ENCODE measurements at regions not wholly inside any gene's neighbourhood (a gene's known extent, or its start where the extent isn't known, plus 50 kb on each side); places are given as distances from the start of the nearest gene placed in this dataset.

GRCh38 chr5:62082370-62082801, 223.6 kb upstream of the KIF2A start:
- intact Hi-C loops (cut with DNase I), result no loop called here
- Histone ChIP-seq H3K9me3 (no peaks in the 10 kb centered on the region), H3K4me1 (no peaks in the 10 kb centered on the region), H3K27me3 (no peaks in the 10 kb centered on the region), H3K4me3 (no peak overlapping the region), H3K27ac (no peak overlapping the region), H3K36me3 (no peaks in the 10 kb centered on the region)
- TF ChIP-seq POLR2A (IDR thresholded peaks at IDR 0.05) (no peak), CTCF (IDR thresholded peaks at IDR 0.05) (no peak)
- DNase-seq (no peak), ATAC-seq (no peak)
- 45% methylated on average over 5 of the region's 5 CpGs for WGBS (ENCODE audit: insufficient coverage, low coverage, low lambda C conversion rate, missing lambda C conversion rate)

DNA sequence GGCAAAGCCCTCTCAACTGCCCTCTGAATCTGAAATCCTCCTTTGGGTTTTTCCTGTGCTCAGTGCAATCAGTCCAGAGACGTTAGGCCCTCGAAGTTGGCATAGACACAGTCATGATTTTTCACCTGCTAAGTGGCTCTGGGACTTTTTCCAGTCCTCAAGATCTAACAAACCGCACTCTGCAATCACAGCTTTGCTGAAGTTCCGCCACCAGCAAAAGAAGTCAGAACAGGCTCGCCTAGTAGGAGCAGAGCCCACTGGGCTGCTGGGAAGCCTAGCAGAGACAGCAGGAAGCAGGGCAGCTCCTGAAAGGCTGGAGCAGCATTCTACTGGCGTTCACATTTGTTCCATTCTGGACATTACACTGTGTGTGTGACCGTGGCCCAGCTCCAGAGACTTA, 222.8 kb upstream of the KIF2A start:
- no peak for ATAC-seq
- H3K27ac ChIP-seq, result no peak overlapping the region
- no peaks in the 10 kb centered on the region for H3K27me3 ChIP-seq
- no peak for DNase-seq
- intact Hi-C loops (cut with DNase I), result no loop called here
- H3K36me3 ChIP-seq, result no peaks in the 10 kb centered on the region
- no peaks in the 10 kb centered on the region for H3K9me3 ChIP-seq
- no peaks in the 10 kb centered on the region for H3K4me1 ChIP-seq
- H3K4me3 ChIP-seq, result no peak overlapping the region
- 35% methylated on average over 5 of the region's 7 CpGs for WGBS (ENCODE audit: insufficient coverage, low coverage, low lambda C conversion rate, missing lambda C conversion rate)
- TF ChIP-seq POLR2A (IDR thresholded peaks at IDR 0.05) (no peak), CTCF (IDR thresholded peaks at IDR 0.05) (no peak)

DNA sequence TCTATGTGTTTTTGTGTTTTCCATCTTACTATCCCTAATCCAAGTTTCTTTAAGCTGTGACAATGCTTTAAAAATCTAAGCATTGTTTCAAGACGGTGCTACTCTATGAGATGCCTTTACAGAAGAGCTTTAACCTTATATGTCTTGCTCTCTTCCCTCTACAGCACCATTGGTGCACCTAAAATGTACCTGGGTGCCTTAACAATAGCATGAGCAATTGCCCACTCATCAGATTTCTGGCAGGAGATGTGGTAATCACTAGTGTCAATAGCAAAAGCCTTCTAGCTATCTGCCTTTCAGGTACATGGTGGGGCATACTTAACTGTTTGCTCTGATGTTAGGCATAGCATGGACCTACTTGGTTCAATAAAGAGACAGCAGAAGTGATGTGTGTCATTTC, 222.3 kb upstream of the KIF2A start:
- DNase-seq (no peak), ATAC-seq (no peak)
- Histone ChIP-seq H3K4me1 (no peaks in the 10 kb centered on the region), H3K36me3 (no peaks in the 10 kb centered on the region), H3K4me3 (no peak overlapping the region), H3K27ac (no peak overlapping the region), H3K9me3 (no peaks in the 10 kb centered on the region), H3K27me3 (no peaks in the 10 kb centered on the region)
- TF ChIP-seq CTCF (IDR thresholded peaks at IDR 0.05), result no peak
- TF ChIP-seq POLR2A (IDR thresholded peaks at IDR 0.05), result no peak
- WGBS (ENCODE audit: insufficient coverage, low coverage, low lambda C conversion rate, missing lambda C conversion rate), result 43% methylated on average over 1 of the region's 1 CpG
- intact Hi-C loops (cut with DNase I), result no loop called here

- WGBS (ENCODE audit: insufficient coverage, low coverage, low lambda C conversion rate, missing lambda C conversion rate), result 70% methylated on average over 8 of the region's 8 CpGs
Observed at GRCh38 chr5:62084391-62084790, 221.6 kb upstream of the KIF2A start.

More at GRCh38 chr5:62084391-62084790, 221.6 kb upstream of the KIF2A start:
- H3K36me3 ChIP-seq, result no peaks in the 10 kb centered on the region
- H3K4me1 ChIP-seq, result no peaks in the 10 kb centered on the region
- TF ChIP-seq POLR2A (IDR thresholded peaks at IDR 0.05) (no peak), CTCF (IDR thresholded peaks at IDR 0.05) (no peak)
- intact Hi-C loops (cut with DNase I), result no loop called here
- H3K27me3 ChIP-seq, result no peaks in the 10 kb centered on the region
- DNase-seq (no peak), ATAC-seq (no peak)
- H3K9me3 ChIP-seq, result no peaks in the 10 kb centered on the region
- no peak overlapping the region for H3K4me3 ChIP-seq
- no peak overlapping the region for H3K27ac ChIP-seq
